ENCODE measurements at regions not wholly inside any gene's neighbourhood (a gene's known extent, or its start where the extent isn't known, plus 50 kb on each side); places are given as distances from the start of the nearest gene placed in this dataset.

- no peaks in the 10 kb centered on the region for H3K9me3 ChIP-seq
- H3K27me3 ChIP-seq: no peaks in the 10 kb centered on the region
- no peak overlapping the region for H3K4me3 ChIP-seq
- intact Hi-C loops (cut with DNase I): no loop called here
- H3K36me3 ChIP-seq: no peaks in the 10 kb centered on the region
- ATAC-seq: no peak
- H3K4me1 ChIP-seq: no peaks in the 10 kb centered on the region
- H3K27ac ChIP-seq: no peak overlapping the region
- DNase-seq: no peak
- no peak for TF ChIP-seq CTCF (IDR thresholded peaks at IDR 0.05)
Observed at GRCh38 chr9:28158451-28158850, 585.2 kb upstream of the C9orf72 start.

- no peak for ATAC-seq
- no peak for DNase-seq
- Histone ChIP-seq H3K36me3 (no peaks in the 10 kb centered on the region), H3K4me1 (no peaks in the 10 kb centered on the region), H3K27ac (no peak overlapping the region), H3K9me3 (no peaks in the 10 kb centered on the region), H3K4me3 (no peak overlapping the region), H3K27me3 (no peaks in the 10 kb centered on the region)
- intact Hi-C loops (cut with DNase I): no loop called here
- no peak for TF ChIP-seq CTCF (IDR thresholded peaks at IDR 0.05)
Observed at GRCh38 chr9:28163619-28164018, 590.3 kb upstream of the C9orf72 start.

GRCh38 chr9:28166179-28166578 lies 592.9 kb upstream of the C9orf72 start:
- no peaks in the 10 kb centered on the region for H3K4me1 ChIP-seq
- DNase-seq (no peak), ATAC-seq (no peak)
- H3K27me3 ChIP-seq: no peaks in the 10 kb centered on the region
- no peaks in the 10 kb centered on the region for H3K9me3 ChIP-seq
- TF ChIP-seq CTCF (IDR thresholded peaks at IDR 0.05): no peak
- no peak overlapping the region for H3K27ac ChIP-seq
- intact Hi-C loops (cut with DNase I): no loop called here
- no peaks in the 10 kb centered on the region for H3K36me3 ChIP-seq
- no peak overlapping the region for H3K4me3 ChIP-seq

- DNase-seq (no peak), ATAC-seq (no peak)
- H3K27me3 ChIP-seq: no peaks in the 10 kb centered on the region
- H3K9me3 ChIP-seq: peaks cover 0 to 10% of the 10 kb centered on the region in 2 donors
- TF ChIP-seq CTCF (IDR thresholded peaks at IDR 0.05): no peak
- H3K27ac ChIP-seq: no peak overlapping the region
- no peaks in the 10 kb centered on the region for H3K36me3 ChIP-seq
- intact Hi-C loops (cut with DNase I): no loop called here
- H3K4me3 ChIP-seq: no peak overlapping the region
- no peaks in the 10 kb centered on the region for H3K4me1 ChIP-seq
Observed at GRCh38 chr9:28177142-28177541, 603.9 kb upstream of the C9orf72 start.

- Histone ChIP-seq H3K4me1 (no peaks in the 10 kb centered on the region), H3K9me3 (peaks cover 0 to 14% of the 10 kb centered on the region in 2 donors), H3K27ac (no peak overlapping the region), H3K27me3 (no peaks in the 10 kb centered on the region), H3K36me3 (no peaks in the 10 kb centered on the region), H3K4me3 (no peak overlapping the region)
- no peak for ATAC-seq
- DNase-seq: no peak
- intact Hi-C loops (cut with DNase I): no loop called here
- TF ChIP-seq CTCF (IDR thresholded peaks at IDR 0.05): no peak
Observed at GRCh38 chr9:28177925-28178324, 604.6 kb upstream of the C9orf72 start.
